ENCODE measurements at regions not wholly inside any gene's neighbourhood (a gene's known extent, or its start where the extent isn't known, plus 50 kb on each side); places are given as distances from the start of the nearest gene placed in this dataset.

GRCh38 chr4:133465022-133465421, 315.9 kb downstream of the PCDH10 start:
- H3K27me3 ChIP-seq (ENCODE audit: insufficient read depth, low read length): no peaks in the 10 kb centered on the region
- H4K20me1 ChIP-seq (ENCODE audit: control insufficient read depth, insufficient read depth, insufficient read length): no peaks in the 10 kb centered on the region
- H3K18ac ChIP-seq (ENCODE audit: insufficient read length, low read depth, low read length): no peak overlapping the region
- no peak overlapping the region for H3K56ac ChIP-seq (ENCODE audit: insufficient read length, low read depth, low read length)
- H3K4me1 ChIP-seq (ENCODE audit: insufficient read depth, low read length): 0 out of 2 replicates have a peak, but pooled peaks cover 4% of the 10 kb centered on the region
- H2BK120ac ChIP-seq (ENCODE audit: low read depth, low read length, poor library complexity, severe bottlenecking): no peak overlapping the region
- no peak overlapping the region for H3K27ac ChIP-seq (ENCODE audit: insufficient read length, low read depth, low read length)
- DNase-seq: no peak
- H2AK5ac ChIP-seq (ENCODE audit: insufficient read length, low read length): no peak overlapping the region
- Mint-ChIP-seq H3K27ac (no peak overlapping the region), H3K27me3 (ENCODE audit: low read depth) (peaks cover 2% of the 10 kb centered on the region; the same call in 1 of the 2 replicates), H3K9me3 (no peaks in the 10 kb centered on the region), H3K4me3 (no peak overlapping the region), H3K4me1 (peaks cover 27 to 34% of the 10 kb centered on the region in 2 experiments), H3K36me3 (ENCODE audit: insufficient read depth in 1 of 3, low read depth in 3 of 3) (peaks cover 0 to 14% (median 0%) of the 10 kb centered on the region in 3 experiments; a peak in 1 of 7 replicates)
- no peak overlapping the region for H2AFZ ChIP-seq (ENCODE audit: low read length)
- TF ChIP-seq CTCF (conservative IDR thresholded peaks at IDR 0.05): no peak
- no peak overlapping the region for H2BK12ac ChIP-seq (ENCODE audit: insufficient read length, low read depth, low read length)
- H2BK15ac ChIP-seq (ENCODE audit: low read depth, low read length): no peak overlapping the region
- H4K8ac ChIP-seq (replicated peaks; ENCODE audit: insufficient read length, low read depth, low read length): no peak overlapping the region
- H2BK20ac ChIP-seq (ENCODE audit: low read depth, low read length, poor library complexity, severe bottlenecking): no peak overlapping the region
- H3K23me2 ChIP-seq (ENCODE audit: insufficient read length, low read depth, low read length, poor library complexity, severe bottlenecking): no peaks in the 10 kb centered on the region
- H3K4ac ChIP-seq (ENCODE audit: low read depth, low read length): no peak overlapping the region
- H3K14ac ChIP-seq (ENCODE audit: insufficient read depth, low read length): no peak overlapping the region
- H4K91ac ChIP-seq (ENCODE audit: insufficient read length, low read depth, low read length): no peak overlapping the region
- H3T11ph ChIP-seq (ENCODE audit: low read length): no peak overlapping the region
- H3K79me1 ChIP-seq (ENCODE audit: insufficient read depth, low read depth, low read length, poor library complexity, severe bottlenecking): no peaks in the 10 kb centered on the region
- H2BK5ac ChIP-seq (ENCODE audit: insufficient read length, low read length): no peak overlapping the region
- no peaks in the 10 kb centered on the region for H3K79me2 ChIP-seq (ENCODE audit: insufficient read depth, low read length)
- no peaks in the 10 kb centered on the region for H3K9me3 ChIP-seq (ENCODE audit: control insufficient read depth, low read depth, low read length)
- no CpG with 5 or more reads among the region's 4 CpGs for WGBS (ENCODE audit: extremely low coverage, insufficient read length, low lambda C conversion rate)
- no peak overlapping the region for H3K23ac ChIP-seq (ENCODE audit: insufficient read length, low read depth, low read length)
- no peak overlapping the region for H3K4me2 ChIP-seq (ENCODE audit: insufficient read depth, insufficient read length, low read length)
- no peak overlapping the region for H3K9ac ChIP-seq (ENCODE audit: extremely low read depth, insufficient read length, low read length)
- no peak overlapping the region for H4K5ac ChIP-seq (ENCODE audit: insufficient read length, low read depth, low read length)

Data from H9 (cell line).